ENCODE measurements at regions not wholly inside any gene's neighbourhood (a gene's known extent, or its start where the extent isn't known, plus 50 kb on each side); places are given as distances from the start of the nearest gene placed in this dataset.

DNA sequence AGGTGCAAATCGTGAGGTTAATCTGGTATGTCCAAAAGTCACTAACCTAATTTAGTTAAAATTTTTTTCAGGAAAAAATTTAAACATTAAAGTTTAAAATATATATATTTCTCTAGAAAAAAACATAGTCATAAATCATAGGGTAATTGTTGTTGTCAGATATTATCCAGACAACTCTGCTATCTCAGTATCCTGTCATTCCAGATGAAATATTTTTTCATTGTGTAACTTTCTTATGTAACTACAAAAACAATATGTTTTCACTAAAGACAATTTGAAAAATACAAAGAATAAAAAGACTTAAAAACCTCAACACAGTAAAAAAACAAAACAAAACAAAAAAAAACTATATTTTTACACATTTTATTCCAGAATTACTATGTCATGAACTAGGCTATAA is 57.6 kb downstream of the TENT5A start:
- Histone ChIP-seq H3K9me3 (no peaks in the 10 kb centered on the region), H3K27me3 (no peaks in the 10 kb centered on the region), H3K4me2 (no peak overlapping the region), H4K20me1 (no peaks in the 10 kb centered on the region), H3K36me3 (no peaks in the 10 kb centered on the region), H3K27ac (no peak overlapping the region), H3K9ac (no peak overlapping the region), H3K4me3 (no peak overlapping the region), H3K4me1 (no peaks in the 10 kb centered on the region)
- TF ChIP-seq Cebpa-rat (IDR thresholded peaks at IDR 0.05) = no peak

DNA sequence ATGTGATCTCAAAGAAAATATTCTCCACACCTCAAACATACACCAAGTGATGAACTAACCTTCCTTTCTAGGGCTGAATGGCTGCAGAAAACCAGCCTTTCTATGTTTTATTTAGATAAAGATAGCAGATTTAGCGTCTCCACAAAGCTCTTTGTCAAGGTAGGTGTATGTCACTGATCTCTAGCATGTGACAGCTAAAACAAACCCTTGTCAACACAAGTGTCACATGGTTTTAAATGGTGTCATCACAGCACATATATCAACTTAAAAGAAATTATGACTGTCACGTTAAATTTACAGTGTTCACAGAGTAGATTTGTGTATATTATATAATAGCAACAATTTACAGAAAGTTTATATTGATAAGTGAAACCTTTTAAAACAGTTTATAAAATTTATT is 58.3 kb downstream of the TENT5A start:
- Histone ChIP-seq H3K9me3 (no peaks in the 10 kb centered on the region), H3K4me3 (no peak overlapping the region), H3K9ac (no peak overlapping the region), H3K27me3 (no peaks in the 10 kb centered on the region), H3K27ac (no peak overlapping the region), H3K4me2 (no peak overlapping the region), H4K20me1 (no peaks in the 10 kb centered on the region), H3K36me3 (no peaks in the 10 kb centered on the region), H3K4me1 (no peaks in the 10 kb centered on the region)
- TF ChIP-seq Cebpa-rat (IDR thresholded peaks at IDR 0.05) = no peak

DNA sequence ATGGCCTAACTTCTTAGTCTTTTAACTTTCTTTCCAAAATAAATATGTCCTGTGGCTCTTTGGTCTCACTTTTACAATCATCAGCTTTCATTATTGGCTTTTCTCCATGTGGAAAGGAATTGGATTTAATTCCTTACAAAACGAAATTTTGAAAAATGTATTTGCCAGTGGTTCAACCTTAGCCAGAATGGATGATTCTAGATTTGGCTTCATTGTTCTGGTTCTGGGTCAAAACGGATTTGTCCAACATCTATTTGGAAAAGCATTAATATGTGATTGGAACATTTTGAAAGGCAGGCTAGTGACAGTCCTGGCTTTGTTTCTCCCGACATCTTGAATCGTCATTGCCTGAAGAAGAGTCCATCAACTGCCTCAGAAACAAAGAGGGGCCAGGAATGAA is 59.2 kb downstream of the TENT5A start:
- no peaks in the 10 kb centered on the region for H3K9me3 ChIP-seq
- no peaks in the 10 kb centered on the region for H3K36me3 ChIP-seq
- no peak overlapping the region for H3K4me3 ChIP-seq
- no peak for TF ChIP-seq Cebpa-rat (IDR thresholded peaks at IDR 0.05)
- H3K4me1 ChIP-seq = no peaks in the 10 kb centered on the region
- H3K27me3 ChIP-seq = no peaks in the 10 kb centered on the region
- H3K27ac ChIP-seq = no peak overlapping the region
- H3K4me2 ChIP-seq = no peak overlapping the region
- H3K9ac ChIP-seq = no peak overlapping the region
- H4K20me1 ChIP-seq = no peaks in the 10 kb centered on the region

DNA sequence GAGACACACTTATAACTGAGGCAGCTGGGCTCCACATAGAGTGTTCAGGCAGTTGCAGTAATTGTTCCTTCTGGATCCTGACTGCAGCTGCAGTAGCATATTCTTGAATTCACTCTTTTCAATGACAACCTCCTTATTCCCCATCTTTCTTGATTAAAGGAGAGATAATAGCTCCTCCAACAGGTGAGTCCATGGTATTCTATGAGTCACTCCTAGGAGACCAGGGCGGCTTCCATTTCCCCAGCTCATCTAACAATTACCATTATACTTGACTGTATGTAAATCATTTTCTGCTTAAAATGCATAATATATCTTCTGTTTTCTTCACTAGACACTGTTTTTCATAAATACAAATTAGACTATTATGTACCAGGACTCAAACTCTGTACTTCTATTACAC is 62.4 kb downstream of the TENT5A start:
- Histone ChIP-seq H3K9ac (no peak overlapping the region), H3K27ac (no peak overlapping the region), H3K4me2 (no peak overlapping the region), H3K4me3 (no peak overlapping the region), H4K20me1 (no peaks in the 10 kb centered on the region), H3K4me1 (no peaks in the 10 kb centered on the region), H3K9me3 (no peaks in the 10 kb centered on the region), H3K36me3 (no peaks in the 10 kb centered on the region), H3K27me3 (no peaks in the 10 kb centered on the region)
- TF ChIP-seq Cebpa-rat (IDR thresholded peaks at IDR 0.05) = no peak

DNA sequence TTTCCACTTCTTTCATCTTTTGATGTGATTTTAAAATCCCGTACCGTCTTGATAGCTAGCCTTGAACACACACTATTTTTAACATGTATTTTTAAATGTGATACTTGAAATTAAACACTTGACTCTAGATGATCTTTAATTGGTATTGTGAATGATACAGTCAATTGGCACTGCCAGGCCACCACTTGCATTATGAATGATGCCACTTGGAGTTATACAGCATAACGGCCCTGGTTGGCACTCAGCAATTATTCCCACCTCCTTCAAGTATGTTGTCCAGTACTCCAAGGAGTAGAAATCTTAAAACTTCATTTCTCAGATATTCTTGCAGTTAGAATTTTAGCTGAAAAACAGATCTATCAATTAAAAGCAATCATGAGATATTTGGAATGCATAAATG is 62.9 kb downstream of the TENT5A start:
- Histone ChIP-seq H3K27ac (no peak overlapping the region), H3K36me3 (no peaks in the 10 kb centered on the region), H4K20me1 (no peaks in the 10 kb centered on the region), H3K9ac (no peak overlapping the region), H3K9me3 (no peaks in the 10 kb centered on the region), H3K4me2 (no peak overlapping the region), H3K4me3 (no peak overlapping the region), H3K4me1 (no peaks in the 10 kb centered on the region), H3K27me3 (no peaks in the 10 kb centered on the region)
- no peak for TF ChIP-seq Cebpa-rat (IDR thresholded peaks at IDR 0.05)

DNA sequence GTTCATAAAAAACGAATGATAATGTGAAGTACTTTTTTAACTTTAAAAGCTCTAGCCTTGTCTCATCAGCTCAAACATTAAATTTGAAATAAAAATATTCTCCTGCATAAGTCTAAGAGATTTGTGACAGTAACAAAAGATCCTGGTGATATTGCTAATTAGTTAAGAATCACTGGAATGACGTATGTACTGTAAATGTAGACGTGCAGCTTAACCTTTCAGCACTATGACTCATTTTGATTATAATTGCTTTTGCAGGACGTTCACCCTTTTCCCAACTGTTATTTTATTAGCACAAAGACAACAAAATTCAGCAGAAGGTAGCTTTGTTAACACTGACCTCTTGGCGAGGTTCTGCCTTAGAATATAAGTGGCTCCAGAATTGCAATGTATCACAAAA is 68.6 kb downstream of the TENT5A start:
- H3K9ac ChIP-seq = no peak overlapping the region
- H3K4me1 ChIP-seq = no peaks in the 10 kb centered on the region
- H4K20me1 ChIP-seq = no peaks in the 10 kb centered on the region
- H3K27me3 ChIP-seq = no peaks in the 10 kb centered on the region
- no peaks in the 10 kb centered on the region for H3K9me3 ChIP-seq
- no peak overlapping the region for H3K4me2 ChIP-seq
- no peak overlapping the region for H3K4me3 ChIP-seq
- no peaks in the 10 kb centered on the region for H3K36me3 ChIP-seq
- no peak overlapping the region for H3K27ac ChIP-seq
- TF ChIP-seq Cebpa-rat (IDR thresholded peaks at IDR 0.05) = no peak

DNA sequence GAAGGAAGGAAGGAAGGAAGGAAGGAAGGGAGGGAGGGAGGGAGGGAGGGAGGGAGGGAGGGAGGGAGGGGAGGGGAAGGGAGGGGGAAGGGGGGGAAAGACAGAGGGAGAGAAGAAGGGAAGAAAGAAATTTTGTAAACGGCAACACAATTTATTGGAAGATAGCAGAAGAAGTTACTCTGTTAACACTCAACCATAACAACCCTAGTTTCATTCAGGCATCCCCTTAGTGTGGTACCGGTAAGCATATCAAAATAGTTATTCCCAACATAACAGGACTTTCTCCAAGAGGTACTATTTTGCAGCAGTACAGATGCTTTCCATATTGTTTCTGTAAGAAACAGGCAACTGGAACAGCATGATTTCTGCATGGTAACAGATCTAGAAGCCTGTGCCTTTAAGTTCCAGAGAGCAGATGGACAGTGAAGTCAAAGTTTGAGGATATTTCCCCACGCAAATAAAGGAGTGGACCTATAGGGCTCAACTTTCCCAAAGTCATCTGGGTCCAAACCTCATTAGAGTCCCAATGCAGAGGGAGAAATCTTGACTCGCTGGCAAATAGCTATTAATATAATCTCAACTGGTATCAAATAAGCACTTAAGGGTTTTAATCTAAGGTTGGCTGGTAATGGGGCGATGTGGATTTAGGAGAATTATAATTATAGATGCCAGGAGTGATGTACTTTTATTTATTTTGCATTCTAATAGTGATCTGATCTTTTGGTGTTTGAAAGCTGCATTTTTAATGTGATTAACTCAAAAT is 69.4 kb downstream of the TENT5A start:
- no peaks in the 10 kb centered on the region for H3K36me3 ChIP-seq
- no peaks in the 10 kb centered on the region for H3K9me3 ChIP-seq
- H3K27ac ChIP-seq = no peak overlapping the region
- H4K20me1 ChIP-seq = no peaks in the 10 kb centered on the region
- no peak for TF ChIP-seq Cebpa-rat (IDR thresholded peaks at IDR 0.05)
- no peak overlapping the region for H3K4me3 ChIP-seq
- no peak overlapping the region for H3K9ac ChIP-seq
- H3K4me1 ChIP-seq = no peaks in the 10 kb centered on the region
- no peak overlapping the region for H3K4me2 ChIP-seq
- H3K27me3 ChIP-seq = no peaks in the 10 kb centered on the region

DNA sequence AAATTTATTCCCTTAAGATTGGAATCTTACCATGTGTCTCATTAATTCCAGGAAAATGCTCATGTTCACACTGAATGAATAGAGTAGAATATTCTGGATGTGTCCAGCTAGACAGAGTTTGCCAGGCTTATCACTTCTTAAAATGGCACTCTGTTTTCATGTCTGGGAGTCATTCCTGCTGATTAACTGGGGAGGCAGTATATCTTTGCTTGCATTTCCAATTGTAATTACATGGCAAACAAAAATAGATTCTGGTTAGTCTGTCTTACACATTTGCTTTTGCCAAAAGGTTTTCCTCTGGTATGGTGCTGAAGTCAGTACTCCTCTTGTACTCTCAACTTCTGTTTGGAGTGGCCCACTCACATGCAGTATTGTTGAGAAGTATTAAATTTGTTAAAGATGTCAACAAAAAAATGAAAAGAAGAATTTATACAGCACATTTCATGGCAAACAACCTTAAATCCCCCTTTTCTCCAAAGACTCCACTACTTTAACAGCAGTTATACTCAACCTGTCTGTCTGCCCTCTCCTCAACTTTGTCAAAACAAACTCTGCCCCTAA is 70.2 kb downstream of the TENT5A start:
- no peak overlapping the region for H3K4me2 ChIP-seq
- no peaks in the 10 kb centered on the region for H3K36me3 ChIP-seq
- H3K27me3 ChIP-seq = no peaks in the 10 kb centered on the region
- no peak overlapping the region for H3K27ac ChIP-seq
- no peak for TF ChIP-seq Cebpa-rat (IDR thresholded peaks at IDR 0.05)
- no peak overlapping the region for H3K4me3 ChIP-seq
- H3K4me1 ChIP-seq = no peaks in the 10 kb centered on the region
- H4K20me1 ChIP-seq = no peaks in the 10 kb centered on the region
- no peak overlapping the region for H3K9ac ChIP-seq
- no peaks in the 10 kb centered on the region for H3K9me3 ChIP-seq

DNA sequence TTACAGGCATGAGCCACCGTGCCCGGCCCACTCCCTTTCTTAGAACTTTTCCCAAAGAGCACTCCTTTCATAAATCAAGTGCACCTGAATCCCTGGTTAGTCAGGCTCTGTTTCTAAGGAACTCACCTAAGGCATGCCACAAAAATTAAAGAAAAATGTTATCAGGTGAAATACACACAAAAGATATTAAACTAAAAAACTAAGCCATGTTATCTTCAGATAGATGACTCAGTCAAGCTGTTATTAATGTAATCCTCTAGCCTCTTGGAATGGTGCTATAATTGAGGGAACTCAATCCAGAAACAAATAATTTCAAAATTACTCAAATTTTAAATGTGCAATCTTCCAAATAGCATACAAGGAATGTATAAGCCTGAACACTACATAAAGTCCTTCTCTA is 83.0 kb downstream of the TENT5A start:
- Histone ChIP-seq H3K9me3 (no peaks in the 10 kb centered on the region), H3K36me3 (no peaks in the 10 kb centered on the region), H3K9ac (no peak overlapping the region), H3K4me1 (no peaks in the 10 kb centered on the region), H3K27me3 (no peaks in the 10 kb centered on the region), H3K4me2 (no peak overlapping the region), H4K20me1 (no peaks in the 10 kb centered on the region), H3K4me3 (no peak overlapping the region), H3K27ac (no peak overlapping the region)
- no peak for TF ChIP-seq Cebpa-rat (IDR thresholded peaks at IDR 0.05)

DNA sequence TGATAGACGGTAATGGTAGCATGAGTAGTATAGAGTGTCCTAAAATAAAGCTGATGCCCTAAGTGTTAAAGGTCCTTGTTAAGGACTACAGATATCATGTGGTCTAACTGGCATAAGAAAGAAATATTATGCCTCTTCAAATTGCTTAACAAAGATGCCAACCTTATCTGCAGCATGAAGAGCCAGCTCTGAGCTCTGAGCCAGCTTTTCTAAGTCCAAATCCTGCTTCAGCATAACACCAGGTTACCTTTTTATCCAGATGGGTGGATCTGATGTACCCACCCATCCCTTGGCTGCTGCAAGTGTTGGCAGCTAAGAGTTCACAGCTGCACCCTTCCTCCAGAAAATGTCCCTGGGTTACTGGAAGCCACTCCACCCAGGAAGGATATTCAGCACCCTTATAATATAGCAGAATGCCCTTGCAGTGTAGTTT is 83.8 kb downstream of the TENT5A start:
- no peaks in the 10 kb centered on the region for H3K4me1 ChIP-seq
- H3K4me3 ChIP-seq = no peak overlapping the region
- TF ChIP-seq Cebpa-rat (IDR thresholded peaks at IDR 0.05) = no peak
- no peaks in the 10 kb centered on the region for H3K27me3 ChIP-seq
- H4K20me1 ChIP-seq = no peaks in the 10 kb centered on the region
- no peaks in the 10 kb centered on the region for H3K36me3 ChIP-seq
- H3K27ac ChIP-seq = no peak overlapping the region
- no peaks in the 10 kb centered on the region for H3K9me3 ChIP-seq
- H3K4me2 ChIP-seq = no peak overlapping the region
- no peak overlapping the region for H3K9ac ChIP-seq
